OCI-LY3 (cell line): ENCODE measurements at regions not wholly inside any gene's neighbourhood (a gene's known extent, or its start where the extent isn't known, plus 50 kb on each side); places are given as distances from the start of the nearest gene placed in this dataset.

Experiments used
- H2AFZ ChIP-seq: fragments of 200-600, 300-600 bp; shearing (Covaris generic); 2 replicates; pipeline ENCODE4 v1.6.0; 2014; ENCODE audit warnings: antibody characterized with exemption, low read depth, low read length
- H3K27ac ChIP-seq: fragments of 200-600, 300-600 bp; sonication (generic); 2 replicates; pipeline ENCODE4 v1.5.1; 2014; ENCODE audit warnings: mild to moderate bottlenecking, low read length, moderate library complexity, mixed read lengths
- H3K27me3 ChIP-seq: fragments of 200-600, 300-600 bp; sonication (generic); 2 replicates; pipeline ENCODE4 v1.6.1; 2014; ENCODE audit warnings: low read depth, low read length, mixed read lengths
- H3K36me3 ChIP-seq: fragments of 200-600, 300-600 bp; sonication (generic); replicated peaks from 2 replicates; pipeline ENCODE3; 2014; ENCODE audit warnings: low read depth, low read length, mixed read lengths
- H3K4me1 ChIP-seq: fragments of 300-600, 200-600 bp; sonication (generic); 2 replicates; pipeline ENCODE4 v1.6.1; 2014; ENCODE audit warnings: low read length, mixed read lengths
- H3K4me2 ChIP-seq: fragments of 200-600, 300-600 bp; sonication (generic); 2 replicates; pipeline ENCODE4 v1.6.1; 2014; ENCODE audit warnings: low read length, mixed read lengths
- H3K4me3 ChIP-seq: fragments of 300-600, 200-600 bp; sonication (generic); 2 replicates; pipeline ENCODE4 v1.5.1; 2014; ENCODE audit warnings: antibody characterized with exemption, mild to moderate bottlenecking, low read length, moderate library complexity
- H3K79me2 ChIP-seq: fragments of 300-600, 200-600 bp; shearing (Covaris generic); 2 replicates; pipeline ENCODE4 v1.6.1; 2014; ENCODE audit warnings: mild to moderate bottlenecking, low read length, mixed read lengths
- H3K9ac ChIP-seq: fragments of 300-600, 200-600 bp; shearing (Covaris generic); 2 replicates; pipeline ENCODE4 v1.6.0; 2014; ENCODE audit warnings: mild to moderate bottlenecking, low read length, moderate library complexity
- H3K9me3 ChIP-seq: fragments of 200-600, 300-600 bp; shearing (Covaris generic); 2 replicates; pipeline ENCODE4 v1.6.1; 2014; ENCODE audit warnings: low read length, mixed read lengths; ENCODE audit not compliant: insufficient read depth
- H4K20me1 ChIP-seq: fragments of 200-600, 300-600 bp; sonication (generic); 2 replicates; pipeline ENCODE4 v1.6.1; 2016; ENCODE audit warnings: low read length, mixed read lengths; ENCODE audit not compliant: insufficient read depth
- CTCF ChIP-seq: fragments of 200-600, 300-600 bp; sonication (generic); IDR thresholded peaks from 2 replicates; pipeline ENCODE4 v1.5.1; 2014; ENCODE audit warnings: antibody characterized with exemption, low read length, low read depth
- EZH2phosphoT487 ChIP-seq: fragments of 200-600 bp; shearing (Covaris generic); IDR thresholded peaks from 2 replicates; pipeline ENCODE4 v1.6.1; 2018; ENCODE audit warnings: antibody characterized with exemption, mixed run types, low read depth

- H4K20me1 ChIP-seq, result no peaks in the 10 kb centered on the region
- H3K4me3 ChIP-seq, result no peak overlapping the region
- no peak overlapping the region for H3K9ac ChIP-seq
- H3K36me3 ChIP-seq, result no peaks in the 10 kb centered on the region
- H3K4me1 ChIP-seq, result no peaks in the 10 kb centered on the region
- H2AFZ ChIP-seq, result no peak overlapping the region; the same call in 1 of the 2 replicates
- H3K27me3 ChIP-seq, result no peaks in the 10 kb centered on the region
- TF ChIP-seq EZH2phosphoT487 (no peak), CTCF (no peak)
- H3K9me3 ChIP-seq, result no peaks in the 10 kb centered on the region
- H3K4me2 ChIP-seq, result no peak overlapping the region
- H3K27ac ChIP-seq, result no peak overlapping the region
- no peaks in the 10 kb centered on the region for H3K79me2 ChIP-seq
Measured at GRCh38 chr2:857937-858336, 92.7 kb upstream of the SNTG2 start.

- Histone ChIP-seq H3K4me3 (no peak overlapping the region), H3K9ac (no peak overlapping the region)
Measured at GRCh38 chr2:857081-857480, 93.6 kb upstream of the SNTG2 start.

GRCh38 chr2:856456-856855 lies 94.2 kb upstream of the SNTG2 start:
- no peak for TF ChIP-seq CTCF
- no peak for TF ChIP-seq EZH2phosphoT487
- Histone ChIP-seq H3K4me3 (no peak overlapping the region), H3K9ac (no peak overlapping the region), H4K20me1 (no peaks in the 10 kb centered on the region), H3K9me3 (no peaks in the 10 kb centered on the region), H3K79me2 (no peaks in the 10 kb centered on the region), H3K4me1 (no peaks in the 10 kb centered on the region), H3K4me2 (no peak overlapping the region), H3K27me3 (no peaks in the 10 kb centered on the region), H3K36me3 (no peaks in the 10 kb centered on the region), H3K27ac (no peak overlapping the region), H2AFZ (no peak overlapping the region)

More at GRCh38 chr2:857081-857480, 93.6 kb upstream of the SNTG2 start:
- Histone ChIP-seq H3K27ac (no peak overlapping the region), H3K4me1 (no peaks in the 10 kb centered on the region), H4K20me1 (no peaks in the 10 kb centered on the region), H3K4me2 (no peak overlapping the region), H3K9me3 (no peaks in the 10 kb centered on the region), H3K79me2 (no peaks in the 10 kb centered on the region), H3K27me3 (no peaks in the 10 kb centered on the region), H3K36me3 (no peaks in the 10 kb centered on the region), H2AFZ (no peak overlapping the region)
- TF ChIP-seq EZH2phosphoT487 (no peak), CTCF (no peak)

- Histone ChIP-seq H3K9me3 (no peaks in the 10 kb centered on the region), H3K4me1 (no peaks in the 10 kb centered on the region), H3K79me2 (no peaks in the 10 kb centered on the region), H3K36me3 (no peaks in the 10 kb centered on the region), H3K4me2 (no peak overlapping the region), H2AFZ (no peak overlapping the region), H3K27me3 (no peaks in the 10 kb centered on the region), H3K4me3 (no peak overlapping the region), H3K27ac (no peak overlapping the region), H3K9ac (no peak overlapping the region), H4K20me1 (no peaks in the 10 kb centered on the region)
- TF ChIP-seq CTCF (no peak), EZH2phosphoT487 (no peak)
Measured at GRCh38 chr2:856041-856440, 94.6 kb upstream of the SNTG2 start.
